Smooth muscle cell (in vitro differentiated cells): ENCODE measurements at regions not wholly inside any gene's neighbourhood (a gene's known extent, or its start where the extent isn't known, plus 50 kb on each side); places are given as distances from the start of the nearest gene placed in this dataset.
"Not testable (repeated sequence)": the region's sequence is repeated elsewhere in the genome, so short reads cannot be mapped to it uniquely, and the experiment has no call there.

ENCODE experiments used
- DNase-seq: peaks from one replicate; lab custom pipeline; 2025; ENCODE audit not compliant: unreplicated experiment; lab: John Stamatoyannopoulos, UW
- H2AFZ ChIP-seq: fragments of 200-600 bp; sonication (generic); 2 replicates; pipeline ENCODE4 v1.6.0; 2016; ENCODE audit warnings: antibody characterized with exemption, low read depth, mild to moderate bottlenecking
- H3F3A ChIP-seq: fragments of 200-600 bp; sonication (generic); 2 replicates; pipeline ENCODE4 v1.6.0; 2017; ENCODE audit warnings: antibody characterized with exemption, low read depth
- H3K27ac ChIP-seq: fragments of 200-600 bp; sonication (generic); 2 replicates; pipeline ENCODE4 v1.5.1; 2016; ENCODE audit warnings: low read depth, mild to moderate bottlenecking
- H3K27me3 ChIP-seq: fragments of 200-600 bp; sonication (generic); 2 replicates; pipeline ENCODE4 v1.6.1; 2016; ENCODE audit warnings: low read depth, mild to moderate bottlenecking
- H3K36me3 ChIP-seq: fragments of 200-600 bp; sonication (generic); 2 replicates; pipeline ENCODE4 v1.5.1; 2016; ENCODE audit warnings: low read depth
- H3K4me1 ChIP-seq: fragments of 200-600 bp; sonication (generic); 2 replicates; pipeline ENCODE4 v1.5.1; 2016; ENCODE audit warnings: low read depth
- H3K4me2 ChIP-seq: fragments of 200-600 bp; sonication (generic); 2 replicates; pipeline ENCODE4 v1.6.0; 2016; ENCODE audit warnings: mild to moderate bottlenecking
- H3K4me3 ChIP-seq: fragments of 200-600 bp; sonication (generic); 2 replicates; pipeline ENCODE4 v1.5.1; 2016; ENCODE audit warnings: mild to moderate bottlenecking
- H3K79me2 ChIP-seq: fragments of 200-600 bp; sonication (generic); 2 replicates; pipeline ENCODE4 v1.6.0; 2016; ENCODE audit warnings: low read depth, mild to moderate bottlenecking
- H3K9ac ChIP-seq: fragments of 200-600 bp; sonication (generic); 2 replicates; pipeline ENCODE4 v1.6.0; 2016; ENCODE audit warnings: low read depth
- H3K9me3 ChIP-seq: fragments of 200-600 bp; sonication (generic); replicated peaks from 2 replicates; pipeline ENCODE4 v1.5.1; 2016; ENCODE audit warnings: low read depth
- H4K20me1 ChIP-seq: fragments of 200-600 bp; sonication (generic); 2 replicates; pipeline ENCODE4 v1.6.0; 2016; ENCODE audit warnings: low read depth
- WGBS: methylation state at CpG from one replicate; pipeline ENCODE4 v1.1.7; 2016; ENCODE audit warnings: low lambda C conversion rate; 5-methylcytosine and 5-hydroxymethylcytosine counted together
- TF ChIP-seq, protein P1 (sequence below): fragments of 200-600 bp; sonication (generic); IDR thresholded peaks from 2 replicates; pipeline ENCODE4 v1.5.1; 2017; ENCODE audit warnings: borderline replicate concordance, mild to moderate bottlenecking, antibody characterized with exemption; ENCODE audit not compliant: insufficient read depth, poor library complexity, severe bottlenecking

- no peaks in the 10 kb centered on the region for H3K4me1 ChIP-seq
- H3K4me2 ChIP-seq, result no peak overlapping the region
- H3K9me3 ChIP-seq, result no peaks in the 10 kb centered on the region
- no peak overlapping the region for H3K27ac ChIP-seq
- no peak overlapping the region for H3K4me3 ChIP-seq
- WGBS, result 100% methylated on average over 2 of the region's 2 CpGs
- no peaks in the 10 kb centered on the region for H3F3A ChIP-seq
- H3K27me3 ChIP-seq, result no peaks in the 10 kb centered on the region
- TF ChIP-seq, protein P1, sequence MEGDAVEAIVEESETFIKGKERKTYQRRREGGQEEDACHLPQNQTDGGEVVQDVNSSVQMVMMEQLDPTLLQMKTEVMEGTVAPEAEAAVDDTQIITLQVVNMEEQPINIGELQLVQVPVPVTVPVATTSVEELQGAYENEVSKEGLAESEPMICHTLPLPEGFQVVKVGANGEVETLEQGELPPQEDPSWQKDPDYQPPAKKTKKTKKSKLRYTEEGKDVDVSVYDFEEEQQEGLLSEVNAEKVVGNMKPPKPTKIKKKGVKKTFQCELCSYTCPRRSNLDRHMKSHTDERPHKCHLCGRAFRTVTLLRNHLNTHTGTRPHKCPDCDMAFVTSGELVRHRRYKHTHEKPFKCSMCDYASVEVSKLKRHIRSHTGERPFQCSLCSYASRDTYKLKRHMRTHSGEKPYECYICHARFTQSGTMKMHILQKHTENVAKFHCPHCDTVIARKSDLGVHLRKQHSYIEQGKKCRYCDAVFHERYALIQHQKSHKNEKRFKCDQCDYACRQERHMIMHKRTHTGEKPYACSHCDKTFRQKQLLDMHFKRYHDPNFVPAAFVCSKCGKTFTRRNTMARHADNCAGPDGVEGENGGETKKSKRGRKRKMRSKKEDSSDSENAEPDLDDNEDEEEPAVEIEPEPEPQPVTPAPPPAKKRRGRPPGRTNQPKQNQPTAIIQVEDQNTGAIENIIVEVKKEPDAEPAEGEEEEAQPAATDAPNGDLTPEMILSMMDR, result no peak
- H3K79me2 ChIP-seq, result no peaks in the 10 kb centered on the region
- no peak for DNase-seq
- no peak overlapping the region for H3K9ac ChIP-seq
- H3K36me3 ChIP-seq, result peaks cover 10% of the 10 kb centered on the region
- no peaks in the 10 kb centered on the region for H4K20me1 ChIP-seq
- no peak overlapping the region for H2AFZ ChIP-seq
These were observed 226.7 kb upstream of the FSIP2 start for GRCh38 chr2:185511925-185512324.

DNA sequence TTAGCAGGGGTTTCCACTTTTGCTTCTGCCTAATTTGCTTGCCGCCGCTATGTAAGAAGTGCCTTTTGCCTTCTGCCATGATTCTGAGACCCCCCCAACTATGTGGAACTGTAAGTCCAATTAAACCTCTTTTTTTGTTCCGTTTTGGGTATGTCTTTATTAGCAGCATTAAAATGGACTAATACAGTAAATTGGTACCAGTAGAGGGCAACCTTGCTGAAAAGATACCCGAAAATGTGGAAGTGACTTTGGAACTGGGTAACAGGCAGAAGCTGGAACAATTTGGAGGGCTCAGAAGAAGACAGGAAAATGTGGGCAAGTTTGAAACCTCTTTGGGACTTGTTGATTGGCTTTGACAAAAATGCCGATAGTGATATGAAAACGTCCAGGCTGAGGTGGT, 216.1 kb upstream of the FSIP2 start:
- H4K20me1 ChIP-seq, result no peaks in the 10 kb centered on the region
- H3K4me2 ChIP-seq, result no peak overlapping the region
- H3K36me3 ChIP-seq, result no peaks in the 10 kb centered on the region
- 90% methylated on average over 6 of the region's 6 CpGs for WGBS
- H3K4me1 ChIP-seq, result no peaks in the 10 kb centered on the region
- no peak overlapping the region for H3K27ac ChIP-seq
- TF ChIP-seq, protein P1, result no peak
- DNase-seq, result no peak
- no peak overlapping the region for H2AFZ ChIP-seq
- H3K27me3 ChIP-seq, result no peaks in the 10 kb centered on the region
- H3K4me3 ChIP-seq, result no peak overlapping the region
- H3F3A ChIP-seq, result no peaks in the 10 kb centered on the region
- H3K9ac ChIP-seq, result no peak overlapping the region
- no peaks in the 10 kb centered on the region for H3K9me3 ChIP-seq
- no peaks in the 10 kb centered on the region for H3K79me2 ChIP-seq

- H3K4me3 ChIP-seq, result not testable (repeated sequence)
These were observed 214.4 kb upstream of the FSIP2 start for GRCh38 chr2:185524242-185524641.

DNA sequence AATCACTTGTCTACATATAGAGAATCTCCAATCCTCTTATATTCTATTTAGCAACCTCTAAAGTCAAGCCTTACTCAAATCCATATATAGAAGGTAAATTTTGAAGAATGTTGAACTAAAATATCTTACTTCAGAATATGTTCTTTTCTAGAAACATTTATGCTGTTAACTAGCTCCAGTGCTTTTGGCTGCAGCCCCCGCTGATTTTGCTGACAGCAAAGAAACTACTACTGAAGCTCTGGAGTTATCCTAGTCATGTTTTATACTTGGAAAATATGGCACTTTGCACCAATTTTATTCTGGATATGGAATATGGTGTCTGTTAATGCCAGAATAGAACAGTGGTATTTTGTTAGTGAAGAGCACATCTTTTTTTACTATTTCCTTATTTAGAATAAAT, 212.4 kb upstream of the FSIP2 start:
- no peaks in the 10 kb centered on the region for H3K79me2 ChIP-seq
- no peak for DNase-seq
- no peaks in the 10 kb centered on the region for H4K20me1 ChIP-seq
- H3K36me3 ChIP-seq, result no peaks in the 10 kb centered on the region
- no peak overlapping the region for H2AFZ ChIP-seq
- H3K9me3 ChIP-seq, result no peaks in the 10 kb centered on the region
- 100% methylated on average over 1 of the region's 1 CpG for WGBS
- H3K27me3 ChIP-seq, result no peaks in the 10 kb centered on the region
- H3K4me1 ChIP-seq, result no peaks in the 10 kb centered on the region
- TF ChIP-seq, protein P1, result no peak
- no peak overlapping the region for H3K9ac ChIP-seq
- no peak overlapping the region for H3K4me3 ChIP-seq
- H3K4me2 ChIP-seq, result no peak overlapping the region
- H3K27ac ChIP-seq, result no peak overlapping the region
- H3F3A ChIP-seq, result no peaks in the 10 kb centered on the region

More at GRCh38 chr2:185524242-185524641, 214.4 kb upstream of the FSIP2 start:
- not testable (repeated sequence) for H3K27me3 ChIP-seq, H3K36me3 ChIP-seq, H3F3A ChIP-seq, H4K20me1 ChIP-seq, H3K27ac ChIP-seq, H3K9me3 ChIP-seq, H3K9ac ChIP-seq, H3K4me2 ChIP-seq, H2AFZ ChIP-seq, H3K79me2 ChIP-seq, DNase-seq, H3K4me1 ChIP-seq
- WGBS, result 83% methylated on average over 2 of the region's 2 CpGs
